ENCODE measurements at regions not wholly inside any gene's neighbourhood (a gene's known extent, or its start where the extent isn't known, plus 50 kb on each side); places are given as distances from the start of the nearest gene placed in this dataset.

- TF ChIP-seq CTCF (IDR thresholded peaks at IDR 0.05) (no peak), POLR2A (IDR thresholded peaks at IDR 0.05) (no peak)
Measured at GRCh38 chr3:74107451-74107850, 482.7 kb upstream of the PDZRN3 start.

Data from Peyer's patch (tissue), 4 donors.